ENCODE measurements at regions not wholly inside any gene's neighbourhood (a gene's known extent, or its start where the extent isn't known, plus 50 kb on each side); places are given as distances from the start of the nearest gene placed in this dataset.

GRCh38 chr2:67812682-67813081, 250.1 kb downstream of the C1D start:
- DNase-seq: no peak
- Histone ChIP-seq H3K36me3 (no peaks in the 10 kb centered on the region), H3K9me3 (peaks cover 0 to 36% (median 0%) of the 10 kb centered on the region in 11 donors), H3K27ac (no peak overlapping the region), H3K4me1 (no peaks in the 10 kb centered on the region), H3K4me3 (no peak overlapping the region), H3K27me3 (no peaks in the 10 kb centered on the region)
- ATAC-seq: no peak
- TF ChIP-seq CTCF (IDR thresholded peaks at IDR 0.05): no peak
- intact Hi-C loops (cut with DNase I): no loop called here
- WGBS, 2 donors: 97 to 98% methylated on average over 1 of the region's 1 CpG

- WGBS, 2 donors: 94 to 98% methylated on average over 8 of the region's 8 CpGs
- no peak for TF ChIP-seq CTCF (IDR thresholded peaks at IDR 0.05)
- no peak for DNase-seq
These were observed 239.1 kb downstream of the C1D start for GRCh38 chr2:67823726-67824125.

GRCh38 chr2:67824186-67824585, 238.6 kb downstream of the C1D start:
- no peak for TF ChIP-seq CTCF (IDR thresholded peaks at IDR 0.05)
- Histone ChIP-seq H3K4me3 (no peak overlapping the region), H3K9me3 (no peaks in the 10 kb centered on the region), H3K4me1 (no peaks in the 10 kb centered on the region), H3K27ac (no peak overlapping the region), H3K27me3 (no peaks in the 10 kb centered on the region), H3K36me3 (no peaks in the 10 kb centered on the region)
- intact Hi-C loops (cut with DNase I): no loop called here
- ATAC-seq (no peak), DNase-seq (no peak)
- 93 to 95% methylated on average over 6 of the region's 6 CpGs for WGBS, 2 donors

More at GRCh38 chr2:67823726-67824125, 239.1 kb downstream of the C1D start:
- ATAC-seq: no peak
- H3K4me3 ChIP-seq: no peak overlapping the region
- H3K27ac ChIP-seq: no peak overlapping the region
- H3K27me3 ChIP-seq: no peaks in the 10 kb centered on the region
- intact Hi-C loops (cut with DNase I): no loop called here
- no peaks in the 10 kb centered on the region for H3K9me3 ChIP-seq
- no peaks in the 10 kb centered on the region for H3K4me1 ChIP-seq
- no peaks in the 10 kb centered on the region for H3K36me3 ChIP-seq

GRCh38 chr2:67825476-67825875, 237.3 kb downstream of the C1D start:
- Histone ChIP-seq H3K27ac (no peak overlapping the region), H3K27me3 (no peaks in the 10 kb centered on the region), H3K4me1 (no peaks in the 10 kb centered on the region), H3K9me3 (no peaks in the 10 kb centered on the region), H3K36me3 (no peaks in the 10 kb centered on the region), H3K4me3 (no peak overlapping the region)
- ATAC-seq (peak in 4 of 8 donors; percentile 22 to 65 (median 32)), DNase-seq (no peak)
- no peak for TF ChIP-seq CTCF (IDR thresholded peaks at IDR 0.05)
- intact Hi-C loops (cut with DNase I): no loop called here
- WGBS, 2 donors: 22 to 23% methylated on average over 2 of the region's 2 CpGs

- Histone ChIP-seq H3K4me1 (no peaks in the 10 kb centered on the region), H3K36me3 (no peaks in the 10 kb centered on the region), H3K4me3 (no peak overlapping the region), H3K27me3 (no peaks in the 10 kb centered on the region), H3K9me3 (no peaks in the 10 kb centered on the region), H3K27ac (no peak overlapping the region)
- DNase-seq (no peak), ATAC-seq (no peak)
- no peak for TF ChIP-seq CTCF (IDR thresholded peaks at IDR 0.05)
- WGBS, 2 donors: 66 to 75% methylated on average over 2 of the region's 2 CpGs
- intact Hi-C loops (cut with DNase I): no loop called here
These were observed 234.7 kb downstream of the C1D start for GRCh38 chr2:67828066-67828465.

All from heart right ventricle (tissue), 16 donors.